ENCODE measurements at regions not wholly inside any gene's neighbourhood (a gene's known extent, or its start where the extent isn't known, plus 50 kb on each side); places are given as distances from the start of the nearest gene placed in this dataset.

- no peak for DNase-seq (ENCODE audit: low read depth, low spot score)
- no peak for FAIRE-seq
- no peaks in the 10 kb centered on the region for H3K27me3 ChIP-seq (replicated peaks in 1 of 2; ENCODE audit: control insufficient read depth in 2 of 2, insufficient read depth in 2 of 2, low read length in 1 of 2)
- ChIA-PET SMC1A (ENCODE audit: uncharacterized antibody, unreplicated experiment) (no interaction called here), RAD21 (ENCODE audit: unreplicated experiment) (no interaction called here), POLR2A (no interaction called here), CTCF (no interaction called here)
- H3K27ac ChIP-seq (ENCODE audit: control insufficient read depth, insufficient read depth): no peak overlapping the region
- no peak overlapping the region for H3K9ac ChIP-seq (ENCODE audit: control insufficient read depth, insufficient read depth, low read length)
- no peaks in the 10 kb centered on the region for H3K79me2 ChIP-seq (ENCODE audit: control insufficient read depth, insufficient read depth, low read length)
- in situ Hi-C loops (cut with MboI) (no loop called here), intact Hi-C loops (cut with micrococcal nuclease; ENCODE audit: unreplicated experiment) (no loop called here)
- TF ChIP-seq MYC (IDR thresholded peaks at IDR 0.05; ENCODE audit: insufficient read depth, insufficient read length, insufficient replicate concordance, low read length, severe bottlenecking) (no peak), POLR2AphosphoS2 (IDR thresholded peaks at IDR 0.05; ENCODE audit: low read depth, low read length) (no peak), IKZF1 (conservative IDR thresholded peaks at IDR 0.05) (no peak), EED (IDR thresholded peaks at IDR 0.05; ENCODE audit: low read depth) (no peak), YBX1 (IDR thresholded peaks at IDR 0.05) (no peak), SMAD5 (IDR thresholded peaks at IDR 0.05; ENCODE audit: low read depth) (no peak)
- TF ChIP-seq, protein P1, sequence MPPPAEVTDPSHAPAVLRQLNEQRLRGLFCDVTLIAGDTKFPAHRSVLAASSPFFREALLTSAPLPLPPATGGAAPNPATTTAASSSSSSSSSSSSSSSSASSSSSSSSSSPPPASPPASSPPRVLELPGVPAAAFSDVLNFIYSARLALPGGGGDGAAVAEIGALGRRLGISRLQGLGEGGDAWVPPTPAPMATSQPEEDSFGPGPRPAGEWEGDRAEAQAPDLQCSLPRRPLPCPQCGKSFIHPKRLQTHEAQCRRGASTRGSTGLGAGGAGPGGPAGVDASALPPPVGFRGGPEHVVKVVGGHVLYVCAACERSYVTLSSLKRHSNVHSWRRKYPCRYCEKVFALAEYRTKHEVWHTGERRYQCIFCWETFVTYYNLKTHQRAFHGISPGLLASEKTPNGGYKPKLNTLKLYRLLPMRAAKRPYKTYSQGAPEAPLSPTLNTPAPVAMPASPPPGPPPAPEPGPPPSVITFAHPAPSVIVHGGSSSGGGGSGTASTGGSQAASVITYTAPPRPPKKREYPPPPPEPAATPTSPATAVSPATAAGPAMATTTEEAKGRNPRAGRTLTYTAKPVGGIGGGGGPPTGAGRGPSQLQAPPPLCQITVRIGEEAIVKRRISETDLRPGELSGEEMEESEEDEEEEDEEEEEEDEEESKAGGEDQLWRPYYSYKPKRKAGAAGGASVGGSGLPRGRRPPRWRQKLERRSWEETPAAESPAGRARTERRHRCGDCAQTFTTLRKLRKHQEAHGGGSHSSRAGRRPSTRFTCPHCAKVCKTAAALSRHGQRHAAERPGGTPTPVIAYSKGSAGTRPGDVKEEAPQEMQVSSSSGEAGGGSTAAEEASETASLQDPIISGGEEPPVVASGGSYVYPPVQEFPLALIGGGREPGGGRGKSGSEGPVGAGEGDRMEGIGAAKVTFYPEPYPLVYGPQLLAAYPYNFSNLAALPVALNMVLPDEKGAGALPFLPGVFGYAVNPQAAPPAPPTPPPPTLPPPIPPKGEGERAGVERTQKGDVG (CRISPR knock-in tag; IDR thresholded peaks at IDR 0.05): no peak
- 3% methylated on average over 2 of the region's 2 CpGs for WGBS (ENCODE audit: insufficient coverage, insufficient replicate concordance, low lambda C conversion rate, missing lambda C conversion rate)
- H4K20me1 ChIP-seq (ENCODE audit: control insufficient read depth, insufficient read depth): no peaks in the 10 kb centered on the region
- no peak overlapping the region for H3K4me2 ChIP-seq (ENCODE audit: control insufficient read depth, insufficient read depth)
- BruUV-seq (replicated peaks): no TSS peak
- no peak overlapping the region for H2AFZ ChIP-seq (ENCODE audit: control insufficient read depth, low read depth, low read length)
- H3K9me3 ChIP-seq (replicated peaks; ENCODE audit: control insufficient read depth, insufficient read depth, low read length): no peaks in the 10 kb centered on the region
- no peak overlapping the region for H3K4me3 ChIP-seq
- ATAC-seq: no peak
- no peaks in the 10 kb centered on the region for H3K36me3 ChIP-seq (ENCODE audit: control insufficient read depth in 2 of 2, insufficient read depth in 2 of 2, low read length in 1 of 2)
- no peaks in the 10 kb centered on the region for H3K4me1 ChIP-seq (ENCODE audit: control insufficient read depth, insufficient read depth, low read length)
Measured at GRCh38 chr6:102763891-102764290, 1370.4 kb downstream of the GRIK2 start.
